ENCODE measurements at regions not wholly inside any gene's neighbourhood (a gene's known extent, or its start where the extent isn't known, plus 50 kb on each side); places are given as distances from the start of the nearest gene placed in this dataset.

- peaks cover 16% of the 10 kb centered on the region for H3K4me1 ChIP-seq
- H3K9me3 ChIP-seq, result no peaks in the 10 kb centered on the region
- ChIA-PET POLR2A (interaction anchor here (0.8 kb wide), 1 partner anchor 586 kb away, joined by 3 read pairs; no protein-coding TSS in a partner anchor), CTCF (interaction anchor here (0.8 to 2.0 kb wide), 8 partner anchors 9 to 586 kb away, joined by 3 to 8 read pairs (median 3); no protein-coding TSS in a partner anchor)
- ATAC-seq (no peak), DNase-seq (ENCODE audit: low read depth in 1 of 2, low spot score in 1 of 2) (no peak), FAIRE-seq (no peak)
- WGBS (ENCODE audit: missing lambda C conversion rate), result 51% methylated on average over 5 of the region's 5 CpGs
- no peak overlapping the region for H3K4me2 ChIP-seq
- no peak for TF ChIP-seq GATA3 (IDR thresholded peaks at IDR 0.05; ENCODE audit: borderline replicate concordance)
- TF ChIP-seq NPAS2 (CRISPR knock-in tag; IDR thresholded peaks at IDR 0.05; ENCODE audit: borderline replicate concordance), result no peak
- TF ChIP-seq, protein P1, sequence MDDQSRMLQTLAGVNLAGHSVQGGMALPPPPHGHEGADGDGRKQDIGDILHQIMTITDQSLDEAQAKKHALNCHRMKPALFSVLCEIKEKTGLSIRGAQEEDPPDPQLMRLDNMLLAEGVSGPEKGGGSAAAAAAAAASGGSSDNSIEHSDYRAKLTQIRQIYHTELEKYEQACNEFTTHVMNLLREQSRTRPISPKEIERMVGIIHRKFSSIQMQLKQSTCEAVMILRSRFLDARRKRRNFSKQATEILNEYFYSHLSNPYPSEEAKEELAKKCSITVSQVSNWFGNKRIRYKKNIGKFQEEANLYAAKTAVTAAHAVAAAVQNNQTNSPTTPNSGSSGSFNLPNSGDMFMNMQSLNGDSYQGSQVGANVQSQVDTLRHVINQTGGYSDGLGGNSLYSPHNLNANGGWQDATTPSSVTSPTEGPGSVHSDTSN (IDR thresholded peaks at IDR 0.05), result no peak
- TF ChIP-seq BHLHE40 (IDR thresholded peaks at IDR 0.05; ENCODE audit: low read depth, low read length), result no peak
- no peak for TF ChIP-seq ZNF302 (CRISPR knock-in tag; IDR thresholded peaks at IDR 0.05)
- TF ChIP-seq, protein P2, sequence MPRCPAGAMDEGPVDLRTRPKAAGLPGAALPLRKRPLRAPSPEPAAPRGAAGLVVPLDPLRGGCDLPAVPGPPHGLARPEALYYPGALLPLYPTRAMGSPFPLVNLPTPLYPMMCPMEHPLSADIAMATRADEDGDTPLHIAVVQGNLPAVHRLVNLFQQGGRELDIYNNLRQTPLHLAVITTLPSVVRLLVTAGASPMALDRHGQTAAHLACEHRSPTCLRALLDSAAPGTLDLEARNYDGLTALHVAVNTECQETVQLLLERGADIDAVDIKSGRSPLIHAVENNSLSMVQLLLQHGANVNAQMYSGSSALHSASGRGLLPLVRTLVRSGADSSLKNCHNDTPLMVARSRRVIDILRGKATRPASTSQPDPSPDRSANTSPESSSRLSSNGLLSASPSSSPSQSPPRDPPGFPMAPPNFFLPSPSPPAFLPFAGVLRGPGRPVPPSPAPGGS (IDR thresholded peaks at IDR 0.05), result no peak
- TF ChIP-seq, protein P3, sequence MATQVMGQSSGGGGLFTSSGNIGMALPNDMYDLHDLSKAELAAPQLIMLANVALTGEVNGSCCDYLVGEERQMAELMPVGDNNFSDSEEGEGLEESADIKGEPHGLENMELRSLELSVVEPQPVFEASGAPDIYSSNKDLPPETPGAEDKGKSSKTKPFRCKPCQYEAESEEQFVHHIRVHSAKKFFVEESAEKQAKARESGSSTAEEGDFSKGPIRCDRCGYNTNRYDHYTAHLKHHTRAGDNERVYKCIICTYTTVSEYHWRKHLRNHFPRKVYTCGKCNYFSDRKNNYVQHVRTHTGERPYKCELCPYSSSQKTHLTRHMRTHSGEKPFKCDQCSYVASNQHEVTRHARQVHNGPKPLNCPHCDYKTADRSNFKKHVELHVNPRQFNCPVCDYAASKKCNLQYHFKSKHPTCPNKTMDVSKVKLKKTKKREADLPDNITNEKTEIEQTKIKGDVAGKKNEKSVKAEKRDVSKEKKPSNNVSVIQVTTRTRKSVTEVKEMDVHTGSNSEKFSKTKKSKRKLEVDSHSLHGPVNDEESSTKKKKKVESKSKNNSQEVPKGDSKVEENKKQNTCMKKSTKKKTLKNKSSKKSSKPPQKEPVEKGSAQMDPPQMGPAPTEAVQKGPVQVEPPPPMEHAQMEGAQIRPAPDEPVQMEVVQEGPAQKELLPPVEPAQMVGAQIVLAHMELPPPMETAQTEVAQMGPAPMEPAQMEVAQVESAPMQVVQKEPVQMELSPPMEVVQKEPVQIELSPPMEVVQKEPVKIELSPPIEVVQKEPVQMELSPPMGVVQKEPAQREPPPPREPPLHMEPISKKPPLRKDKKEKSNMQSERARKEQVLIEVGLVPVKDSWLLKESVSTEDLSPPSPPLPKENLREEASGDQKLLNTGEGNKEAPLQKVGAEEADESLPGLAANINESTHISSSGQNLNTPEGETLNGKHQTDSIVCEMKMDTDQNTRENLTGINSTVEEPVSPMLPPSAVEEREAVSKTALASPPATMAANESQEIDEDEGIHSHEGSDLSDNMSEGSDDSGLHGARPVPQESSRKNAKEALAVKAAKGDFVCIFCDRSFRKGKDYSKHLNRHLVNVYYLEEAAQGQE (IDR thresholded peaks at IDR 0.05), result no peak
- no peak for TF ChIP-seq TP53 (CRISPR knock-in tag; IDR thresholded peaks at IDR 0.05)
- TF ChIP-seq EHF (CRISPR knock-in tag; IDR thresholded peaks at IDR 0.05), result no peak
- no peak for TF ChIP-seq HOXA7 (CRISPR knock-in tag; IDR thresholded peaks at IDR 0.05)
- no peak for TF ChIP-seq JUN (IDR thresholded peaks at IDR 0.05)
- no peak for TF ChIP-seq FOSL2 (IDR thresholded peaks at IDR 0.05)
- no peak for TF ChIP-seq FOSL2 (CRISPR knock-in tag; IDR thresholded peaks at IDR 0.05)
- TF ChIP-seq ATOH8 (CRISPR knock-in tag; IDR thresholded peaks at IDR 0.05; ENCODE audit: low read depth), result no peak
- no peak for TF ChIP-seq ZSCAN20 (CRISPR knock-in tag; IDR thresholded peaks at IDR 0.05)
- no peak for TF ChIP-seq EP300 (IDR thresholded peaks at IDR 0.05)
- TF ChIP-seq ESRRA (IDR thresholded peaks at IDR 0.05; ENCODE audit: borderline replicate concordance, low read length), result no peak
- TF ChIP-seq NR3C1 (IDR thresholded peaks at IDR 0.05), result no peak
- no peak for TF ChIP-seq SREBF2 (IDR thresholded peaks at IDR 0.05)
- TF ChIP-seq EHMT2 (IDR thresholded peaks at IDR 0.05; ENCODE audit: low read depth), result no peak
- no peak for TF ChIP-seq ZFP36 (IDR thresholded peaks at IDR 0.05; ENCODE audit: borderline replicate concordance, partially characterized antibody)
- no peak overlapping the region for H3K4me3 ChIP-seq
- peak overlapping the region in 1 of 2 experiments; percentile 89; a peak in 1 of 6 replicates for H3K27ac ChIP-seq
Observed at GRCh38 chr7:101687081-101687480, 58.0 kb upstream of the MYL10 start.

DNA sequence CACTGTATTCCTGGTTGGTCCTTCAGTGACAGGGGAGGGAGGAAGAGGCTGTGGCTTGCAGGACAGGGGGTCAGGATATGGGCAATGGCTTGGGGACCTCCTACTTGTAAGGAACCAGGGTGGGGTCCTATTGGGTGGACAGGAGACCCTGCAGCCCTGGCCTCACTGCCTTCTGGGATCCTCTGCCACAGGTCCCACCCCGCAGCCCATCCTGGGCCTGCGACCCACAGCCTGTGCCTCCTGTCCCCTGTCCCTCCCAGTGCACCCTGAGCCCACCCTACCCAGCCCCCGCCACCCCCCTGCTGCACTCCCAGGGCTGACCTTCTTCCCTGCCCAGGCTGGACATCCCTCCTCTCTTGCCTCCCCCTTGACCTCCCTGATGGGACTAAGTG lies 58.7 kb upstream of the MYL10 start:
- FAIRE-seq (no peak), DNase-seq (ENCODE audit: low read depth in 1 of 2, low spot score in 1 of 2) (no peak), ATAC-seq (no peak)
- ChIA-PET CTCF (interaction anchor here (0.9 to 2.1 kb wide), 14 partner anchors 9 to 585 kb away, joined by 3 to 9 read pairs (median 6); no protein-coding TSS in a partner anchor), POLR2A (interaction anchor here (0.8 kb wide), 1 partner anchor 586 kb away, joined by 3 read pairs; no protein-coding TSS in a partner anchor)
- TF ChIP-seq NPAS2 (CRISPR knock-in tag; IDR thresholded peaks at IDR 0.05; ENCODE audit: borderline replicate concordance) (no peak), BHLHE40 (IDR thresholded peaks at IDR 0.05; ENCODE audit: low read depth, low read length) (no peak), EHF (CRISPR knock-in tag; IDR thresholded peaks at IDR 0.05) (no peak), CEBPB (IDR thresholded peaks at IDR 0.05) (no peak), JUN (IDR thresholded peaks at IDR 0.05) (no peak), CHD2 (IDR thresholded peaks at IDR 0.05; ENCODE audit: low read length, partially characterized antibody) (no peak)
- TF ChIP-seq, protein P4, sequence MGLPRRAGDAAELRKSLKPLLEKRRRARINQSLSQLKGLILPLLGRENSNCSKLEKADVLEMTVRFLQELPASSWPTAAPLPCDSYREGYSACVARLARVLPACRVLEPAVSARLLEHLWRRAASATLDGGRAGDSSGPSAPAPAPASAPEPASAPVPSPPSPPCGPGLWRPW (IDR thresholded peaks at IDR 0.05), result no peak
- H3K4me3 ChIP-seq, result peak overlapping the region; percentile 34; the same call in 2 of the 3 replicates
- 0% methylated on average over 1 of the region's 3 CpGs for WGBS (ENCODE audit: missing lambda C conversion rate)
- H3K4me1 ChIP-seq, result peaks cover 20% of the 10 kb centered on the region
- no peaks in the 10 kb centered on the region for H3K9me3 ChIP-seq
- peak overlapping the region; percentile 79 to 89 for H3K27ac ChIP-seq
- H3K4me2 ChIP-seq, result peak overlapping the region; percentile 88
